CD4-positive, alpha-beta T cell treated with Interleukin-6 for 4 hours (primary cell): ENCODE measurements at regions not wholly inside any gene's neighbourhood (a gene's known extent, or its start where the extent isn't known, plus 50 kb on each side); places are given as distances from the start of the nearest gene placed in this dataset.
"Not testable (repeated sequence)": the region's sequence is repeated elsewhere in the genome, so short reads cannot be mapped to it uniquely, and the experiment has no call there.

ENCODE experiments used
- DNase-seq: peaks from one replicate; pipeline ENCODE4 v3.0.0-alpha.2; 2020; ENCODE audit warnings: mixed read lengths

DNA sequence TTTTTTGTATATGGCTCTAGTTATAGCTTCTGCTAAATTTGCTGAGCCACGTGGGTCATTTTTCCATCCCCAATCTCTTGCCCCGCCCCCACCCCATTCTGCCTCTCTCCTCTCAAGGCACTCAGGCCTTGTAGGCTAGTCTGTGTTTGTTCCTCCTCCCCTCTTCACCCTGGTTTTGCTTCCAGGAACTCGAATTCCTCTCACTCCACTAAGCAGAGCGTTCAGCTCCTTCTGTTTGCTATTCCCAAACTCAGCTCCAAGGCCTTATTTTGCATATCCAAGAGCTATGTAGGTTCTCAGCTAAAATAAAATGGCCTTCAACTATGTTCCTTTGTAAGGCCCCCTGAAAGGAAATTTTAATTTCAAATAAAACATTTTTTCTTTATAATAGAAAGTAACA, 1293.7 kb downstream of the EPHA7 start:
- DNase-seq, result no peak

DNA sequence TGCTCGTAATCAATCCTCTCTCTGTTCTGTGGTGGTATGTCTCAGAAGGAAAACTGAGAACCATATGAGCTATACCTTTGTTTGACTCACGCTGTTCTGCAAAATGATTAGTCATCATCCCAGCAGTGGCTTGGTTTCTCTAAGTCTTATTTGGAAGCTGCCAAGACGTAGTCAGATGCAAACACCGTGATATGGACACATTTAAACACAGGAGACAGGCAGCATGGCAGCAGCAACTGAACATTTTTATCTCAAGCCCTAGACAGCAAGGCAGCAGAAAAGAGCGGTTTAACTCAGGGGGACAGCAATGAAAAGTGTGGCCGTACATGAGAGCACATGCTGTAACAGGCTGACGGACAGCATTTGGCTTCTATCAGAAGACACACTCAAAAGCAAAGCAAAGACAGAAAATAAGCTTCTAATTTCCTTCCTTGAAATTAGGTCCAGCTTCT, 1295.1 kb downstream of the EPHA7 start:
- no peak for DNase-seq

DNA sequence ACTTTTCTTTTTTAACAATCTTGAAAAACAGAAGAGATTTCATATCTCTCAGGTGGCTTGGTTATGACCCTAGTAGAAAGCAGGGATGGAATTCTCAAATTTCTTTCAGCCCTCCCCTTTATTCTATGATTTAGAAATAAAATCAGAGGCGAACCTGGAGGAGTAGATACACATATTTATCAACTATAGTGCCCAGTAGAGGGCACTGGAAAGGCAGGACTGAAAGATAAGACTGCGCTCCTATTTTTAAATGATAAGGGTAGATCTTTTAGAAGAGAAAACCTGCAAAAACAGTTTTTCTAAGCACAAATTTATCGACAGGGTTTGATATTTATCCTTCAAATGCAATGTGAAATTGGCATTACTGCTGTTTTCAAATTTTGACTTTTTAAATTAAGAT, 1296.6 kb downstream of the EPHA7 start:
- no peak for DNase-seq

DNA sequence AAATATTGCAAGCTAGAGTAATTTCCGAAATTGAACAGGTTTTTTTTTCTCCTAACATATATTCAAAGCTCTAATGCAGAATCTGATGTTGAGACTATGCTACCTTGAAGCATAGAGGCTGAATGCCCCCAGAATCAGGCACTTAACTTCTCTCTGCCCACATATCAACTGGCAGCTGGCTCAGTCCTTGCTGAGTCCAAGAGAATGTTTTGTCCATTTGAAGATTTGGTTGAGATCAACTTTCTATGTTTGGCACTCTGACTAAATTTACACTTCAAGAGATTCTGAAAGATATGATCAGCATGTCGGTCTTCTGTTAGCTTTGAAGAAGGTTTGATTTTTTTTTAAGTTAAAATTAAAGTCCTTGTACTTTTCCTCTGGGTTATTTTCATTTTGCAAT, 1298.1 kb downstream of the EPHA7 start:
- no peak for DNase-seq

DNA sequence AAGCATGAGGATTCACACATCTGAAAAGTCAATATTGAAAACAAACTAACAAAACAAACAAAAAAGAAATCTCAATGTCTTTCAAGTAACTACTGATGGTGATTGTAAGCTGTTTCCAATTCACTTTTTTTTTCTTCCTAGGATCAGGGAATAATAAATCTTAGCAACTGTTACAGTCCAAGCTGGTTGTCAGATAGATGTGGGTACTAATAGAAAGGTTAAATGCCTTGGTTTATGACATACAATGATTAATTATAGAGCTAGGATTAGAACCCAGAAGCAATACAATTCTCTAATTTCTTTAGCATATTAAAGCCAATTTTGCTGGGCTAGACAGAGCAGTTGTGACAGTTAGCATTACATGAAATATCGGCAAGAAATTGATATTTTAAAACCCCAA, 1301.6 kb downstream of the EPHA7 start:
- no peak for DNase-seq

DNA sequence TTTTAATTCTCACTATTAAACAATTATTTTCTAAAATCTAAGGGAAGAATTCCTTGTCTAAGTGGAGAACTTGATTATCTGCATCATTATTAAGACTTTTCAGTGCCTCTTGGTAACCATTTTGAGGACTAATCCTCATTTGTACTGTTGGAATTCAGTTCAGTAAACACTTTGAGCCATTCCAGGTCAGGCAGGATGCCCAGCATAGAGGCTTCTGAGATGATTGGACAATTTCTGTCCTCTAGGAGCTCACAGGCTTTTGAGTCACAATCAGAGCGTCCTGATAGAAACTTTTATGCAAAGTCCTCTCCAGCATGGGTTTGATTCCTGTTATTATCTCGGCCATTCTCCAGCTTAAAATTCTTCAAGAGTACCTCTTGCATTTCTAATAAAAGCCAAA, 1304.6 kb downstream of the EPHA7 start:
- no peak for DNase-seq

DNA sequence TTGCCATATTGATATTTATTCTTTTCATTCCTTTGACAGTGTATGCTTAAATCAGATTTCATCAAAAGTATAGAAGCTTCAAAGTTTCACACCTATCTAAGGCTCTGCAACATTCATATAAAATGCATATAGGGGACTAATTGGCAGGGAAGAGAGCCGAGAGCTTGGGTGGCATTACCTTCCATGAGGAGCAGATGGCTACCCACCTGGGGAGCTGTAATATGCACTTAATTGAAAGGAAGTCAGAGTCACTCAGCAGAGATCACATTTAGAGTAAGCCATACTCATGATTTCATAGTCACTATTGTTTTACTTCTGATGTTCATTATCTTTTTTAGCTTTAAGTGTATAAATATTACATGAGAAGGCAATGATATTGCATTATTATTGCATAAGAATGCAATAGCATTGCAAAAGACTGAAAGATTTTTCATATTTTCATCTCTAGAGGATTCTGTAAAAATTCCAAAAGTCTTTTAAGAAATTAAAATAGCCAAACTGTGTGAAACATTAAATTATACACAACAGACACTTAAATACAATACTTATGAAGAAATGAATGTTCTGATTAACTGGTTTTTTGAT, 1305.2 kb downstream of the EPHA7 start:
- DNase-seq, result no peak

DNA sequence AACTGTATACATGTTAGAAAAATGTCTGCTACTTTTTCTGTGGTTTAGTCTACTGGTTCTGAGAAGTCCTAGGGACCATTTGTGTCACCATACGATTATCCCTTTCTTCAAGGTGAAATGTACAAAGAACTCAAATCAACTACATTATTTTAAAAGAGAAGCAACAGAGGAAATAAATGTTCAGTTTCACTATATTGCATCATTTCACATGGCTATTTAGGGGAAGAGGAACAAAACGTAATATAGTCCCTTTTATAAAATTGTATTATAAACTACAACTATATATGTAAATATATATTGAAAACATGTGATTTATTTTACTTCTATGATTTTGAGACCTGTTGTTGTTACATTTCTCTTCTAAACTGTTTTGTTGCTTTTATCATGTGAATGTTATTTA, 1308.0 kb downstream of the EPHA7 start:
- DNase-seq, result no peak

DNA sequence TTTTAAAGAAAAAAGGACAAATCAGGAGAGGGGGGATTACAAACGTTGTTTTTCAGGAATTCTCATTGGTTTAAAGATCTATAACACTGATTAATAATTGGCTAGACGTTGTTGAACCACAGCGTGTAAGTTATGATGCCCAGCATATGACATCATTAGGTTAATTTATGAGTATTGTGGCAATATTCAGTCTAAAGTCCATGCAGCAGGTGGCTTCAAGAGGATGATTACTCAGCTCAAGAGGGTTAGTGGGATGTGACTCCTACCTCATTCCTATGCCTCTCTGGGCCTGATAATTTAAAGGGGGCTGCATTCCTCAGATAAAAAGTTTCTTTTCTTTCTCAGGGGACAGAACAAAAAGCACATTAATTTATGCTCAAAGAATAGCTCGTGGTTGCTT, 1309.0 kb downstream of the EPHA7 start:
- DNase-seq, result no peak

DNA sequence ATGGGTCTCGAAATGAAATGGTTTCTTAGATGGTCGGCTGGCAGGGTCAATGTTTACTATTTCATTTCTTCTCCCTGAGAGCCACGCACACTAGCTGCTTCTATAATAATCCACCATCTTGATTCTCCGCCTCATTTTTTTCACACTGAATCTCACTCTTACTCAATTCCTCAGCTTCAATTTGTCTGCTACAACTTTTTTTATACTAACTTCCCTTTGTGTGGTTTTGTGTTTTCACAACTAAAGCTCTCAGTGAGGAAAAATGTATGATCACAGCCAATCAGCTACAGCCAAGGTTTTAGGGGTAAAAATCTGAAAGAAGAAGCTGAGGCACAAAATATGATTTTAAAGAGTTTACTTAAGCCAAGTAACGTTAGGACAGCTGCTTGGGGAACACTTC, 1309.4 kb downstream of the EPHA7 start:
- DNase-seq, result no peak

DNA sequence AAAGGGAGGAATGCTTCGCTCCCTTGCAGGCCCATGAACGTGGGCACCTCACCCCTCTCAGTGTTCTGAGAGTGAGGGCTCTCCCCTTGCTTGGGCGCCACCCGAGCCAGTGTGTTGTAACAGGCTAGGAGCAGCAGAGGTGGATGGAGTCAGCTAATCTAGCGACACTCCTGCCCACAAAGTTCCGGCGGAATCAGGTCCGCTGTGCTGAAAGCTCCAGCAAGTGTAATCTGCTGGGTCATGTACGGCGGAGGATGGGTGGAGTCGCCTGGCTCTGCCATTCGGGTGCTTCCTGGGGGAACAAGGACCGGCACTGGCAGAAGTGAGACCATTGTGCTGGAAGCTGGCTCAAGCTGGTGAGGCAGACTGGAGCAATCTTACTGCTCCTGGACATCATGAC, 1310.1 kb downstream of the EPHA7 start:
- no peak for DNase-seq

DNA sequence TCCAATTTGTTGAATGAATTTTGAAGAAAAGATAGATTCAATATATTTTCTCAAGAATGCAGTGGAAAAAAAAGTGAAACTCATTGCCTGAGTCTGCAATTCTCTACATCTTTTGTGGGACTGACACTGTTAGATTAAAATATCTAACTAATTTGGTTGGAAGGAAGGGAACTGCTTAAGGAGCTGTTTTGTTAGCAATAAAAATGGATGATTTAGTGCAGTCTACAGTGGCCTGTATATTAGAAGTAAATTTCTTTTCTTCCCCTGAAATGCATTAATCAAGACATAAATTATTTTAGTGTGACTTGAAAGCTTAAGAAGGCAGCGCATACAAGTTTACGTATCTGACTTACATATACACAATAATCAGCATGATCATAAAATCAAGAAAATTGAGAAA, 1332.6 kb downstream of the EPHA7 start:
- DNase-seq, result no peak

DNA sequence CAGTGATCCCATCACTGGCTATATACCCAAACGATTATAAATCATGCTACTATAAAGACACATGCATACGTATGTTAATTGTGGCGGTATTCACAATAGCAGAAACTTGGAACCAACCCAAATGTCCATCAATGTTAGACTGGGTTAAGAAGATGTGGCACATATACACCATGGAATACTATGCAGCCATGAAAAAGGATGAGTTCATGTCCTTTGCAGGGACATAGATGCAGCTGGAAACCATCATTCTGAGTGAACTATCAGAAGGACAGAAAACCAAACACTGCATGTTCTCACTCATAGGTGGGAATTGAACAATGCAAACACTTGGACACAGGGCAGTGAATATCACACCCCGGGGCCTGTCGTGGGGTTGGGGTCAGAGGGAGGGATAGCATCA, 1335.4 kb downstream of the EPHA7 start:
- DNase-seq, result not testable (repeated sequence)

DNA sequence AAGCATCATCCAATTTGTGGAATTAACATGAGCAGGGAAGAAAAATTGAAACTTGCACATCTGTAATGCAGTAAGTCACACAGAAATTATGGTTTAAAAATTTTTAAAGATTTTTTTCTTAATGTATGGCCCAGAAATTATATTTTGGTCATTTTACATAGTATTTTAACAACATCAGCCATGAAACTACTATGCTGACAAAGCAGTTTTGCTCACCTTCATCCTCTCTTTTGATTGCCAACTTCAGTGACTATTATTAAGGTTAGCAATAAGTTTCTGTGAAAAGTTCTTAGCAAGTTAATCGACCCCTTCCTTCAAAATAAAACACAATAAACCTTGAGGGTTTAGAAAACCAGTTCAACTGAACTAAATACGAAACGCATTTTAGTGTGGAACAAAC, 1347.0 kb downstream of the EPHA7 start:
- DNase-seq, result no peak

DNA sequence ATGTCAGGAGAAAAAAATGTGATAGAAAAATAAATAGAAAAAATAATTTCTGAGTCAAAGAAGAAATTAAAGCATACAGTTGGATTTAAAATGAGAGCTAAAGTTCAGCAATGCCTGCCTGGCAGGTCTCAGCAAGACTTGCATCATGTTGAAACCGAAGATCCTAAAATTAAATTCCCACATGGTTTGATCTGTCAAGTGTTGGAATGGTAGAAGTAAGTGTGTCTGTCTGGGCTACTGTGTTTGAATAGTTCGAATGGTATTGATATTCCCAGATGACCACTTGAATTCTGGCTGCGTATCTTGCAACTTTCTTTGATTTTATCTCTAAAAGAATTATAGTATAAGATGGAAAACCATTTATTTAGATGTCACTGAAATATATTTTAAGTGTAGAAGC, 1349.6 kb downstream of the EPHA7 start:
- no peak for DNase-seq

DNA sequence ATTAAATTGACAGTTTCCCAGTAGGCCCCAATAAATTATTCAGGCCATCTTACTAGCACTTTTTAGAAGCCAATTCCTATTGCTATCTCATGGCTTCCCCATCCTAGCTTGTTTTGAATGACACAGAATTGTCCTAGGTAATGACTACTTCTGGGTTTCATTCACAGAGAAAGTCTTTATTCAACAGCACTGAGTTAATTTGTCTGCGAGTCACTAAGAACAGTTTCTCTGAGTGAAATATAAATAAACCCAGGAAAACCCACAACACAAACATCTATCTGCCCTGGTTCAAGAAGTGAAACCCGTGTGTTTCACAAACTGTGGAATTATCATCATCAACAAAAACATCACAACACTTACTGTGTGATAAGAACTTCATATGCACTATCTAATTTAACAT, 1366.8 kb downstream of the EPHA7 start:
- no peak for DNase-seq

DNA sequence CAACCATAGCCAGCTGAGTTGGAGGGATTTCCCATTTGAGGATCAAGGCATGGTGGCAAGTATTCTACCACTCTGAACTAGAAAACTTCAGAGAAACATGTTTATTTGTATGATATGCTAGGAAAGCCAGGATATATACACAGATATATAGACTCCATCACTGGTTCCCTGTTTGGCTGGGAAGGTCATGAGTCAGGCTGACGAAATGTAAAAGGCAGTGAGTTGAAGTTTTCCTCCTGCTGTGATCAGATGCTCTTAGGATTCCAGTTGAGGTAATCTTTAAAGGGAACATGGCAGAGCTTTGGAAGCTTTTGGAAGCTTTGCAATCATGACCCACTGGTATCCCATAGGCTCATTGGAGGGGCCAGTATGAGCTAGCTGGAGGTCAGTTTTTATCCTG, 1369.1 kb downstream of the EPHA7 start:
- no peak for DNase-seq

DNA sequence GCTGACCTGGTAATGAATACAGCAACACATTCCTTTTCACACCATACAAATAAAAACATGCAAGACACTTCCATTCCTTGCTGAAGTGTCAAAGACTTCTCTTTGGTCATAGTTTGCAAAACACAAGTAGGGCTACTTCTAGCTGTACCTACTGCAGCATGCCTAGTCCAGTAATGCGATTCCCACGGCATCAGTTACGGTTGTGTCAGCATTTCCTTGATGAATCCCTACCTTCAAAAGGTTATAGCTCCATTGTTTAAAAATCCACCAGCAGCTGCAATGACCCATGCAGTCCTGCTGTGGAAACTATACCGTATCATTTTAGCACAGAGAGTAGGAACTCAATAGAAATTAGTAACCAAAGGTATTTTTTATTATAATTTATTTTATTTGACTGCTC, 1371.5 kb downstream of the EPHA7 start:
- DNase-seq, result no peak

DNA sequence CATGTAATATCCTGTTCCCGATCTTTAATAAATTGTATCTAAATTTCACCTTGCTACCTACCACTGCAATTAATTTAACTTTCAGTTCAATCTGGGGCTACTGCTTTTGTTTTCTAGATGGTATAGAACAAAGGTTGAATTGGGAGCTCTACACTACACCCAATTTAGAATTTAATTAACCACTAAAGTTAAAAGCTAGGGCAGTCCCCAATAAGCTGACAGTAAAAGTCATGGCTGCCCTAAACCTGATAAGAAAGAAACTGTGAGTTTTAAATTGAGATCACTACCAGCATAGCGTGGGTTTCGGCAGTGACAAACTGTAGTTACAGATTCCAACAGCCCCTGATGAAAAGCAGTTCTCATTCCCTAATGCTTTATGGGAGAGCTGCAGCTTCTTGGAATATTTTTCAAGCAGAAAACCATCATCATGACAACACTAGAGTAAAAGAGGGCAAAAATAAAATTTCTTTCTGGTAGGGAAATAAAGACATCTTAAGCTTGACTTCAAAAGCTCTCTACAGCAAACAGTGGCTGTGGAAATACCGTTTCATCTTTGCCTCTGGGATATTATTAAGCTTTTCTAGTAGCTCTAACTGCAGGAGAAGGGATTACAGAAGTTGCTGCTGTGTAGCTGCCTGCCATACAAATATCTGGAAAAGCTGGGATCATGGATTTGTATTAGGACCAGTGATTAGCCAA, 1372.1 kb downstream of the EPHA7 start:
- DNase-seq, result no peak

DNA sequence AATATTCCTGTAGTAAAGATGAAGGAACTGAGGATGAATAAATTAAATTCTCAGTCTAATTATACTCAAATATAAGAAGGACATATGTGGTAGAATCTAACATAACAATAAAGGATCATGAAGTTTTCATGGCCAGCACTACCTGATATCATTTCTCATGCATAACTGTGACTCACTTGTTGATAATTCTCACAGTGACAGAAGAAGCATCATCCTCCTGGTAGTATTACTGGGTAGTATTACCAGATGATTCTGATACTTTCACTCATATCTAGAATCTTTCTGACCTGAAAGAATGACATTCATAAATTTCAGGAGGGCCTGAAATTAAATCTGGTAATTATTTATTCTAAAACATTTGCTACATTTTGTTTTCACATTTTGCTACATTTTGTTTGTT, 1375.0 kb downstream of the EPHA7 start:
- no peak for DNase-seq

DNA sequence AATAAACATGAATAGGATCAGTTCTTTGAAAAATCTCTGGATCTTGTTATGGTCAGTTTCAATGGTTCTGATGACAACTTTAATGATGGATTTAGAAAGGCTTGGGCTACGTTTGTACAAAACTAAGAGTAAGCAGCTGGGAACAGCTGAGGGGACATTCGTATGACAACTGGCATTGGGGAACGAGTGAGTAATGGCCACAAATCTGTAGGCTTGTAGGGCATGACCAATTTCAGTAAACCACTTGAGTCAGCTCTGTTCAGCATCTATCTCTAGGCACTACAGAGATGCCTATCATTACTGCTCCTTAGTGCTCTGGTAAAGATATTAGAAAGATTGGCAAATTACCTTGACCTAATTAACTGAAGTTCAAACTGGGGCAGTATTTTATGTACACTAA, 1375.6 kb downstream of the EPHA7 start:
- DNase-seq, result no peak

DNA sequence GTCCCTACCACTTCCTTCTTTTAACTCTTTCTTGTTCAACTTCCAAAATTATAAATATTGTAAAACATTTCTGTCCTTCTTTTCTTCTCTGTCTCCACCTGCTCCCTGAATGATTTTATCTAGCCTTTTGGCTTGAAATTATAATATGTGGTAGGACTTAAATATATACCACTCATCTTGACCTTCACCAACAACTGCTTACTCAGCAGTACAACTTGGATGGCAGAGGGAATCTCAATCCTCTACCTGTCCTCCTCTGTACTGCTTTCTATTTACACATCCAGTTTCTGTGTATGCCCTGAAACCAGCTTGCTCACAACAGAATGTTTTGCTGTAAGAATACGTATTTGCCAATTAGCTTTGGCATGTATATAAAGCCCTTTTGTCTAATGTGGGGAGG, 1392.5 kb downstream of the EPHA7 start:
- DNase-seq, result no peak

DNA sequence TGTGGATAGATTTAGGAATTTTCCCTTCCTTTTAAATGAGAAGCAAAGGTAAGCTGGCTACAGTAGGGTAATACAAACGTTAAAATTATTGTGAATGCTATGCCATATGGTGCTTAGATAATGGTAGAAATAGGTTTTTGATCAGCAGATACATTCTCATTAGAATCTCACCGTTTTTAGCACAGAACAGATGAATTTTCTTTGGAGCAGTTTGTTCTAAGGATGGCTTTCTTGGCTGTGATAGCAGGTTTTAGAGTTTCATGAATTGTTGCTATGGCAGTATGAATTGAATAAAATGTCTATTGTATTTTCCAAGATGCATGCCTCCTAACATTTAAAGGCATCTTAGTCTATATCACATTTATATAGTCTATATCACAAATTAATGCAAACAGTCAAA, 1394.5 kb downstream of the EPHA7 start:
- no peak for DNase-seq

DNA sequence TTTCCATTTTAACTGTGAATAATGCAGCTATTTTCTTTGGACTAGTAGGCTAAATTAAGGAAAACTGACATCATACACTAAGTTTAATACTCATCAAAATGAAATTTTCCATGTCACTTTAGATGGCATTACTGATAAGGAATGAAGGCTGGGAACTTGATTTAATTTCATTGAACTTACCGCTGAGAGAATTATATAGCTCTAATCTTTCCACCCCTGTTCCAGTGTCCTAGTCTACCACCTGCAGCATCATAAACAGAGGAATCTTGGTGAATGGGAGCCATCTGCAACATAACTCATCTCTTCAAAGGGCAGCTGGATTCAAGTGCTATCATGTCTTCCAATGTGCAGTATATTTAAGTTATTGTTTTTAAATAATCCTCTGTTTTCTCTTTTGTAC, 1395.2 kb downstream of the EPHA7 start:
- DNase-seq, result no peak

DNA sequence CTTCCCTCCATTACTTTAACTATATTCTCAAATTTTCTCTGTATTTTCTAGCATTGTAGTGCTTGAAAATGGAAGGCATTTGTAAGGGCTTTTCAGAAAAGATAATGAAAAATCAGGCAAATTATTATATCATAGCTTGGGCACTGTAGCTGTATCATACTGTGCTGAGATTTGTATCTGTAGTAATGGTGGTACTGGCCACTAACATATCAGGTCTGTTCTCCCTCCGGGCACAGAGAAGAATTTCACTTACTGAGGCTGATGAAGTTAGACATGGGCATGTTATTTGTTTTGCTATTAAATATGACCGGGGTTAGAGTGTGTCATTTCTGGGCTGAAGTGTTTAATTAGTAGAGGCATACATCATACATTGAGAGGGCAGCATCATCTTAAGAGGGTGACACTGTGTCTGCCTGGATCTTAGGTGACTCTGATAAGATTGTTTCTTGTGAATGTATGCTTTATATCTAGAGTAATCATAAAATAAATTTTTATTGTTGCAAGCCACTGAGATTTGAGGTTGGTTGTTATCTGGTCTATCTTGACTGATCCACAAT, 1395.9 kb downstream of the EPHA7 start:
- no peak for DNase-seq
